ENCODE measurements at regions not wholly inside any gene's neighbourhood (a gene's known extent, or its start where the extent isn't known, plus 50 kb on each side); places are given as distances from the start of the nearest gene placed in this dataset.

DNA sequence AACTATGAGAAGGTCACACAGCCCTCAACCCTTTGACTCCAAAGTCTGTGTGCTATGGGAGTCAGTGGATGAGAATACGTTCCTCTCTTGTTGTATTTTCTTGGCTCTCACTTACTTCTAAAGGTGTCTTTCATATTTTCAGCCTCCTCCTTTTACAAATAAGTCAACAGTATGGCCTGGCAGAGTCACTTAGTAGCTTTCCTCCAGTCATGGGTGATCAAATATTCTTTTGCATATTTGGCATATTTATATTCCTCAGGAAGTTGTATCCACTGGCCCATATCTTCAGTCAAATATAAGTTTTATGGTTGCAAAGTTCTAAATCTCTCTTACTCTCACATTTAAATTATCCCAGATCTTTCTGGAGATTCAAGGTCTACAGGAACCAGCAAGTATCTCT lies 327.5 kb downstream of the ETS1 start:
- Histone ChIP-seq H3K27me3 (peaks cover 0 to 3% (median 0%) of the 10 kb centered on the region in 4 donors), H3K9me3 (no peaks in the 10 kb centered on the region), H3K4me3 (no peak overlapping the region), H3K27ac (no peak overlapping the region), H3K4me1 (no peaks in the 10 kb centered on the region), H3K36me3 (no peaks in the 10 kb centered on the region)
- FAIRE-seq (no peak), DNase-seq (no peak), ATAC-seq (no peak)
- TF ChIP-seq, protein P1, sequence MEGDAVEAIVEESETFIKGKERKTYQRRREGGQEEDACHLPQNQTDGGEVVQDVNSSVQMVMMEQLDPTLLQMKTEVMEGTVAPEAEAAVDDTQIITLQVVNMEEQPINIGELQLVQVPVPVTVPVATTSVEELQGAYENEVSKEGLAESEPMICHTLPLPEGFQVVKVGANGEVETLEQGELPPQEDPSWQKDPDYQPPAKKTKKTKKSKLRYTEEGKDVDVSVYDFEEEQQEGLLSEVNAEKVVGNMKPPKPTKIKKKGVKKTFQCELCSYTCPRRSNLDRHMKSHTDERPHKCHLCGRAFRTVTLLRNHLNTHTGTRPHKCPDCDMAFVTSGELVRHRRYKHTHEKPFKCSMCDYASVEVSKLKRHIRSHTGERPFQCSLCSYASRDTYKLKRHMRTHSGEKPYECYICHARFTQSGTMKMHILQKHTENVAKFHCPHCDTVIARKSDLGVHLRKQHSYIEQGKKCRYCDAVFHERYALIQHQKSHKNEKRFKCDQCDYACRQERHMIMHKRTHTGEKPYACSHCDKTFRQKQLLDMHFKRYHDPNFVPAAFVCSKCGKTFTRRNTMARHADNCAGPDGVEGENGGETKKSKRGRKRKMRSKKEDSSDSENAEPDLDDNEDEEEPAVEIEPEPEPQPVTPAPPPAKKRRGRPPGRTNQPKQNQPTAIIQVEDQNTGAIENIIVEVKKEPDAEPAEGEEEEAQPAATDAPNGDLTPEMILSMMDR (IDR thresholded peaks at IDR 0.05), result no peak
- intact Hi-C loops (cut with DNase I), result no loop called here
- WGBS, 2 donors, result 80 to 92% methylated on average over 1 of the region's 1 CpG

DNA sequence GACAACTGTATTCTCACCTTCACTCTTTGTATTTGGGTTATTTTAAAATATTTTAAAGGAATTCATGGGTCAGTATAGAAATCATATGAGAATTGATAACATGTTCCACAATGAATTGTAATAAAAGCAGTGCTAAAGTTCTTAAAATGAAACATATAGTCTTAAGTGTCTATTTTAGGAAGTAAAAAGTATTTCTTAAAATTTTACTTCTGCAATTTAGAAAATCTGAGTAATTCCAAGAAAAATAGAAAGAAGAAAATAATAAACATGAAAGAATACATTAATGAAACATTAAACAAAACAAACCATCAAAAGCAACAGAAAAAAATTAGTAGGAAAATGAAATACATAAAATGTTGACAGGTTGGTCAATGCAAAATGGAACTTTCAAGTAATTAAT lies 332.4 kb downstream of the ETS1 start:
- no peak for FAIRE-seq
- ATAC-seq, result no peak

DNA sequence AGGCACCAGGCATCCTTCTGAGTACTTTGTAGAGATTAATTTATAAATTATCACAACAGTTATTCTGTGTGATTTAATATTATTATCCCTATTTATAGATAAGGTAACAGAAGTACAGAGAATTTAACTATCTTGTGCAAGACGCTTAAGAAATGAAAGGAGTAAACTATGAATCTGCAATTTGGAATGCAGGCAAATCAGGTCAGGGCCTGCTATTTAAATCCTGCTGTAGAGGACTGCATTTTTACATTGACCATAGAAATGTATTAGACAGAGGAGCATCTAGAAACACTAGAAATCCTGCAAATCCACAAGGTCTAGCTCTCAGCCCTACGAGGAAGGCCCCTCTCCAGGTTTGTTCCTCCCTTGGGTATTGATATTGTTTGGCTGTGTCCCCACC lies 336.2 kb downstream of the ETS1 start:
- Histone ChIP-seq H3K27me3 (no peaks in the 10 kb centered on the region), H3K9me3 (no peaks in the 10 kb centered on the region), H3K4me3 (no peak overlapping the region), H3K27ac (no peak overlapping the region), H3K4me1 (no peaks in the 10 kb centered on the region), H3K36me3 (no peaks in the 10 kb centered on the region)
- FAIRE-seq (no peak), DNase-seq (no peak), ATAC-seq (no peak)
- 70 to 81% methylated on average over 2 of the region's 2 CpGs for WGBS, 2 donors
- TF ChIP-seq, protein P1 (IDR thresholded peaks at IDR 0.05), result no peak
- intact Hi-C loops (cut with DNase I), result no loop called here

More for the DNA sequence above, 332.4 kb downstream of the ETS1 start:
- Histone ChIP-seq H3K9me3 (no peaks in the 10 kb centered on the region), H3K4me3 (no peak overlapping the region), H3K27me3 (no peaks in the 10 kb centered on the region), H3K27ac (no peak overlapping the region), H3K4me1 (no peaks in the 10 kb centered on the region), H3K36me3 (no peaks in the 10 kb centered on the region)
- TF ChIP-seq, protein P1 (IDR thresholded peaks at IDR 0.05), result no peak
- intact Hi-C loops (cut with DNase I), result no loop called here
- DNase-seq, result no peak

DNA sequence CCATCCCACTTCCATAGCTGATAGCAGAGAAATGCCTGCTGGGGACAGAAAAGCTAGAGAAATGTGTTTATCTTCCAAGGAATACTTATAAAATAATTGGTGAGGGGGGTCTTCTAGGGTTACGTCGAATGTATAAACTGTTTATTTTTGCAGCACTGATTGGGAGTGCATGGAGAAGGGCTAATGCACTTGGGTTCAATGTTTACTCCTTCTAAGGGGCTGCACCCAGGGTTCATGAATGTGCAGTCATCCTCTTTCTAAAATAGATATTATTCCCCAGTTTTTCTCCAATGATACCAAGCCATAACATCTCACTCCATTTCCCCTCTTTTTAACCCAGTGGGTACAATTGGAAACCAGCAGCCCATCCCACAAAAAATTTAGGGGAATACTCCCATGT lies 336.9 kb downstream of the ETS1 start:
- no peaks in the 10 kb centered on the region for H3K36me3 ChIP-seq
- 80 to 95% methylated on average over 2 of the region's 2 CpGs for WGBS, 2 donors
- DNase-seq (no peak), FAIRE-seq (no peak), ATAC-seq (no peak)
- no peaks in the 10 kb centered on the region for H3K9me3 ChIP-seq
- intact Hi-C loops (cut with DNase I), result no loop called here
- no peaks in the 10 kb centered on the region for H3K27me3 ChIP-seq
- no peaks in the 10 kb centered on the region for H3K4me1 ChIP-seq
- no peak overlapping the region for H3K4me3 ChIP-seq
- H3K27ac ChIP-seq, result no peak overlapping the region
- TF ChIP-seq, protein P1 (IDR thresholded peaks at IDR 0.05), result no peak

DNA sequence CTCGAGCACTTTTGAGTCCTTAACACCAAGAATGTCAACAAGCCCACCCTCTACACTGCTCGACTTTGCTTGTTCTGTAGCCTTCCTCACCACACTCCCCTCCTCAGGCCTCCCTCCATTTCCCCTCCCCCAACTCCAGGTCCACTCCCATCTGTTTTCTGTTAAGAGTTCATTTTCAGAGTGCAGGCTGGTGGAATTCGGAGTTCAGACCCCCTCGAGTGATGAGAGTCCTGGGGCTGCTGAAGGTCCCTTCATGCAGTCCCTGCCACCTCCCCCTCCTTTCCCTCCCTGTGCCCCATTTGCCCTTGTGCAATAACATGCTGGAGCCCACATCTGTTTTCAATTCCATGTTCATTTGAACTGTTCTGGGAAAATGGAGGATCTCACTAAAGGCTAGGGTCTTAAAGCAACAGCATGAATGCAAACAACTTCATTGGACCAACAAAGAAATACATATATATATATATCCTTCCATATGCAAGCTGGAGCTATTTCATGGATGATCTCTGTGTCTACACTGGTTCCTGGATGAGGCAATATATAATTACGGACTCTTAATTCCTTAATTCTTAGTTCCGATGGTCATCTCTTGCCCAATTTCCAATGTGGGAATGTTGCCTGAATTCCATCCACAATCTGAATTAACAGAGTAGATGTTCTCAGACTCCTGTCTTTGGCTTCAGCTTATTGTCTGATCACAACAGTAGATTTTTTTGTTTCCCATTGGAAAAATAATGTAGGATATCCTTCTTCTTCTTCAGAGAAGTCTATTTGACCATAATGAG lies 340.4 kb downstream of the ETS1 start:
- ATAC-seq (no peak), FAIRE-seq (no peak), DNase-seq (no peak)
- no peaks in the 10 kb centered on the region for H3K27me3 ChIP-seq
- 54 to 66% methylated on average over 6 of the region's 6 CpGs for WGBS, 2 donors
- intact Hi-C loops (cut with DNase I), result no loop called here
- no peaks in the 10 kb centered on the region for H3K9me3 ChIP-seq
- H3K4me3 ChIP-seq, result no peak overlapping the region
- TF ChIP-seq, protein P1 (IDR thresholded peaks at IDR 0.05), result no peak
- H3K36me3 ChIP-seq, result no peaks in the 10 kb centered on the region
- H3K4me1 ChIP-seq, result no peaks in the 10 kb centered on the region
- H3K27ac ChIP-seq, result no peak overlapping the region

Data from pancreas (tissue), 10 donors.